Fibroblast of skin of scalp (primary cell): ENCODE measurements at regions not wholly inside any gene's neighbourhood (a gene's known extent, or its start where the extent isn't known, plus 50 kb on each side); places are given as distances from the start of the nearest gene placed in this dataset.

Experiments
- DNase-seq: peaks from one replicate; pipeline ENCODE4 v3.0.0-alpha.2; 2013

DNA sequence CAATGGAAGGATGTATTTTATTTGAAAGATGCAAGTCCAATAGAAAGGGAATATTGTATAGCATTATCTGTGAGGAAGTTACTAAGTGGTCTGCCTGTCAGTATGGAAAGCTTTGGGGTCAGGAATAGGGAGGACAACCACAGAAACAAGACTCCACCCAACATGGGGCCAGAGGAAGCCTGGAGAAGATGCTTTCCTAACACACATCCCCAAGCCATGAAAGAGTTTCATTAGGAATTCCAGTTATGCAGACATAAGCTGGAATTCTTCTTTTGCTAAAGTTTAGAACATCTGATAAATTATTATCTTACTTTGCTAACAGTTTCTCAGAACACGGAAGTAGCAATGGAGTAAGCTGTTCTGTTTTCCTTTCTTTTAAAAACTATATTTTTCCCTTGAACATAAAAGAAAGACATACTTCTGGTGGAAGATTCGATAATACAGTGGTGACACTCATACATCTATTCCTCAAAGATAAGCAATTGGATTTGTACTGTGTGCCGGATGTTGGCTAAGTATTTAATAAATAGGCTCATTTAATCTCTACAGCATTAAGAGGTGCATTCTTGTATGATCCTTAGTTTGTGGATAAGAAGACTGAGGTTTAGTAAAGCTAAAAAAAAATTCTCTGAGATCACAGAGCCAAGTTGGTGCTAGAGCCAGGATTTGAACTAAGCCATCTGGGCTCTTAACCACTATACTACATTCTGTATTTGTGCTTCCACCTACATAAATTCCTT, 51.0 kb upstream of the GAS7 start:
- peak; percentile 44 for DNase-seq
